CD4-positive, alpha-beta T cell (primary cell): ENCODE measurements at regions not wholly inside any gene's neighbourhood (a gene's known extent, or its start where the extent isn't known, plus 50 kb on each side); places are given as distances from the start of the nearest gene placed in this dataset.

Experiments
- ATAC-seq: fragments of 200-7000 bp; cut with Tn5 transposase; one replicate; pipeline ENCODE4 v1.10.0; 2022; ENCODE audit warnings: mild to moderate bottlenecking; ENCODE audit not compliant: poor library complexity
- CTCF ChIA-PET: fragments of 350-600 bp; sonication (Branson Sonifier 250); formaldehyde crosslinking; loops from one replicate; lab custom pipeline; 2021; ENCODE audit warnings: antibody characterized with exemption, inconsistent platforms; lab: Charles Lee
- POLR2A ChIA-PET: fragments of 350-600 bp; sonication (Branson Sonifier 250); formaldehyde crosslinking; loops from one replicate; lab custom pipeline; 2021; ENCODE audit warnings: antibody characterized with exemption, inconsistent platforms; lab: Charles Lee
- DNase-seq, 14 experiments: peaks; one replicate each; pipeline ENCODE4 v3.0.0-alpha.2; 2013 to 2020; ENCODE audit warnings: mixed read lengths in 2 of 14
- H3K27ac ChIP-seq, 2 donors: one replicate each; pipeline versions ENCODE4 v1.5.1 to v1.7.0; 2013; ENCODE audit warnings: low read length in 2 of 2, low read depth in 1 of 2, mild to moderate bottlenecking in 1 of 2
- H3K27me3 ChIP-seq, 2 experiments: 1 replicate in 1 of 2; 2 replicates in 1 of 2; pipeline versions ENCODE4 v1.6.1 to v1.7.0; 2013; ENCODE audit warnings: low read length in 2 of 2, control low read depth in 1 of 2, mild to moderate bottlenecking in 1 of 2, moderate library complexity in 1 of 2; ENCODE audit not compliant: insufficient read depth in 2 of 2, control insufficient read depth in 1 of 2
- H3K36me3 ChIP-seq: one replicate; pipeline ENCODE4 v1.6.1; 2013; ENCODE audit warnings: low read length, control low read depth; ENCODE audit not compliant: insufficient read depth
- H3K4me1 ChIP-seq: one replicate; pipeline ENCODE4 v1.6.1; 2013; ENCODE audit warnings: low read length, control low read depth; ENCODE audit not compliant: insufficient read depth
- H3K4me3 ChIP-seq: one replicate; pipeline ENCODE4 v1.5.1; 2013; ENCODE audit warnings: mild to moderate bottlenecking, low read length, moderate library complexity
- H3K9me3 ChIP-seq, 2 experiments: 1 replicate in 1 of 2; 2 replicates in 1 of 2; pipeline versions ENCODE4 v1.6.1 to v1.7.0; 2013; ENCODE audit warnings: low read length in 2 of 2, mild to moderate bottlenecking in 2 of 2, control low read depth in 1 of 2, moderate library complexity in 1 of 2; ENCODE audit not compliant: control insufficient read depth in 1 of 2, insufficient read depth in 1 of 2
- H3K27ac Mint-ChIP-seq: one replicate; pipeline ENCODE4 v1.8.0; 2020; ENCODE audit warnings: mixed read lengths
- H3K27me3 Mint-ChIP-seq: one replicate; pipeline ENCODE4 v1.8.0; 2021; ENCODE audit warnings: mixed read lengths
- H3K36me3 Mint-ChIP-seq: one replicate; pipeline ENCODE4 v1.8.0; 2021; ENCODE audit warnings: low read depth, mixed read lengths
- H3K4me1 Mint-ChIP-seq: one replicate; pipeline ENCODE4 v1.8.0; 2021; ENCODE audit warnings: low read depth, mixed read lengths
- H3K4me3 Mint-ChIP-seq: one replicate; pipeline ENCODE4 v1.8.0; 2020; ENCODE audit warnings: mild to moderate bottlenecking, mixed read lengths
- H3K9me3 Mint-ChIP-seq: one replicate; pipeline ENCODE4 v1.8.0; 2020; ENCODE audit warnings: mixed read lengths
- CTCF ChIP-seq: fragments of 200-600 bp; IDR thresholded peaks from one replicate; pipeline ENCODE4 v1.8.0; 2022; ENCODE audit warnings: antibody characterized with exemption, mild to moderate bottlenecking
- intact Hi-C, 2 experiments: fragments of 100-400 bp; cut with DNase I in 1 of 2; cut with micrococcal nuclease in 1 of 2; formaldehyde crosslinking; loops; one replicate each; pipeline versions ENCODE4 v1.15.1 to v1.9.0; 2023 to 2025; cut with DNase I, micrococcal nuclease

- no peak for DNase-seq
- ChIA-PET CTCF (no interaction called here), POLR2A (no interaction called here)
- H3K4me3 Mint-ChIP-seq = no peak overlapping the region
- intact Hi-C loops = no loop called here
- H3K27ac Mint-ChIP-seq = no peak overlapping the region
- no peaks in the 10 kb centered on the region for H3K4me1 ChIP-seq
- no peaks in the 10 kb centered on the region for H3K9me3 ChIP-seq
- H3K9me3 Mint-ChIP-seq = peaks cover 3% of the 10 kb centered on the region
- H3K36me3 Mint-ChIP-seq = no peaks in the 10 kb centered on the region
- no peak for TF ChIP-seq CTCF
- no peak for ATAC-seq
- H3K4me1 Mint-ChIP-seq = no peaks in the 10 kb centered on the region
- H3K27ac ChIP-seq = no peak overlapping the region
- H3K36me3 ChIP-seq = no peaks in the 10 kb centered on the region
- H3K27me3 Mint-ChIP-seq = no peaks in the 10 kb centered on the region
- no peaks in the 10 kb centered on the region for H3K27me3 ChIP-seq
- H3K4me3 ChIP-seq = no peak overlapping the region
Measured at GRCh38 chr5:92886751-92887150, 694.3 kb downstream of the NR2F1-AS1 start.

- no peak overlapping the region for H3K4me3 Mint-ChIP-seq
- H3K27me3 Mint-ChIP-seq = no peaks in the 10 kb centered on the region
- no peak overlapping the region for H3K27ac ChIP-seq
- intact Hi-C loops = no loop called here
- ATAC-seq = no peak
- H3K4me3 ChIP-seq = no peak overlapping the region
- no peak for TF ChIP-seq CTCF
- ChIA-PET POLR2A (no interaction called here), CTCF (no interaction called here)
- no peaks in the 10 kb centered on the region for H3K4me1 Mint-ChIP-seq
- DNase-seq = no peak
- H3K27me3 ChIP-seq = no peaks in the 10 kb centered on the region
- H3K36me3 ChIP-seq = no peaks in the 10 kb centered on the region
- H3K36me3 Mint-ChIP-seq = no peaks in the 10 kb centered on the region
- H3K27ac Mint-ChIP-seq = no peak overlapping the region
- no peaks in the 10 kb centered on the region for H3K9me3 ChIP-seq
- peaks cover 3% of the 10 kb centered on the region for H3K9me3 Mint-ChIP-seq
- no peaks in the 10 kb centered on the region for H3K4me1 ChIP-seq
Measured at GRCh38 chr5:92885950-92886349, 695.1 kb downstream of the NR2F1-AS1 start.

- no peaks in the 10 kb centered on the region for H3K27me3 ChIP-seq
- DNase-seq (no peak), ATAC-seq (no peak)
- no peak overlapping the region for H3K4me3 Mint-ChIP-seq
- H3K27me3 Mint-ChIP-seq = no peaks in the 10 kb centered on the region
- H3K4me3 ChIP-seq = no peak overlapping the region
- H3K27ac Mint-ChIP-seq = no peak overlapping the region
- peaks cover 3% of the 10 kb centered on the region for H3K9me3 Mint-ChIP-seq
- H3K27ac ChIP-seq = no peak overlapping the region
- no peaks in the 10 kb centered on the region for H3K4me1 Mint-ChIP-seq
- CTCF ChIA-PET = no interaction called here
- no peaks in the 10 kb centered on the region for H3K36me3 Mint-ChIP-seq
- POLR2A ChIA-PET = no interaction called here
- no peaks in the 10 kb centered on the region for H3K9me3 ChIP-seq
- no peak for TF ChIP-seq CTCF
- intact Hi-C loops = no loop called here
- no peaks in the 10 kb centered on the region for H3K4me1 ChIP-seq
- H3K36me3 ChIP-seq = no peaks in the 10 kb centered on the region
Measured at GRCh38 chr5:92884469-92884868, 696.5 kb downstream of the NR2F1-AS1 start.
